ENCODE measurements at regions not wholly inside any gene's neighbourhood (a gene's known extent, or its start where the extent isn't known, plus 50 kb on each side); places are given as distances from the start of the nearest gene placed in this dataset.
"Not testable (repeated sequence)": the region's sequence is repeated elsewhere in the genome, so short reads cannot be mapped to it uniquely, and the experiment has no call there.

DNA sequence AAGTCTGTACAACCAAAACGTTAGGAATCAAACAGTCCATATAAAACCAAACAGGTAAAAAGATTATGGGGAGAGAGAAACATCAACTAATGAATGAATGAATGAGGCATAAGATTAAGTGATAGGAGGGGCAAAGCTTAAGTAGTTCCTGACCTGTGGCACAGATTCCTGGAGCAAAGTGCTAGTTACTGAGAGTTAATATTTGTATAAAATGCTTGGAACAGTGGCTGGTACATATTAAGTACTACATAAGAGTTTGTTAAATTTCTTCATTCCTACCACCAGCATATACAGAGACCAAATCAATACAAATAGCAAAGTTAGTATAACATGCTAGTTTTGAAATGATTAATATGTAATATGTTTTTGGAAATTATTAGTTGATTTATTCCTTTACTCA is 363.7 kb downstream of the ADAM29 start:
- no peak for DNase-seq

DNA sequence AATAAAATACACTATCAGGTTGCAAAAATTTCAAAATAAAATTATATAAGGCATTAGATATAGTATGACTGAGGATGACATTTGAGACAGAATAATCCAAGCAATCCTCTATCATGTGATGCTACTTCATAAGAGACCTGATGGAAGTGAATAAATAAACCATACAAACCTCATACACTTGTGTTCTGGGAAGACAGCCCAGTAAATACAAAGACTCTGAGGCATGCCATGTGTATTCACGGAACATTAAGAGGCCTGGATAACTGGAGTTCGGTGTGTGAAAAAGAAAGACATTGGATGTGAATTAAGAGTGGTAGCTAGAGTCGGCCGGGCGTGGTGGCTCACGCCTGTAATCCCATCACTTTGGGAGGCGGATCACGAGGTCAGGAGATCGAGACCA is 364.2 kb downstream of the ADAM29 start:
- DNase-seq = no peak

DNA sequence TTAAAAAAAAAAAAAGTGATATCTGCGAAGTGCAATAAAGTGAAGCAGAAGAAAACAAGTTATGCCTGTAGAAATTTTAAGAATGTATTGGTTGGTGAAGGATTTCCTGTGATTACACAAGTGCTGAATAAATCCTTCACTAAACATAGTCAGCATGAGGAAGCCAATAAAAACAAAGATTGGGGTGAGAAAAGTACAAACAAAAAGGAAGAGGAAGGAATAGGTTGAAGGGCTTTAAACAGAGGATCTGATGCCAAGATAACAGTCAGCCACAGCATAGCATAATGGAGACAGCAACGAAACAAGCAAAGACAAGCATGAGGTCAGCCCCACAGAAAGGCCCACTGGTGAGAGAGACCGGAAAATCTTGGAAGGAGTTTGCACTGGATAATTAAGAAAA is 372.2 kb downstream of the ADAM29 start:
- peak; percentile 30 for DNase-seq

DNA sequence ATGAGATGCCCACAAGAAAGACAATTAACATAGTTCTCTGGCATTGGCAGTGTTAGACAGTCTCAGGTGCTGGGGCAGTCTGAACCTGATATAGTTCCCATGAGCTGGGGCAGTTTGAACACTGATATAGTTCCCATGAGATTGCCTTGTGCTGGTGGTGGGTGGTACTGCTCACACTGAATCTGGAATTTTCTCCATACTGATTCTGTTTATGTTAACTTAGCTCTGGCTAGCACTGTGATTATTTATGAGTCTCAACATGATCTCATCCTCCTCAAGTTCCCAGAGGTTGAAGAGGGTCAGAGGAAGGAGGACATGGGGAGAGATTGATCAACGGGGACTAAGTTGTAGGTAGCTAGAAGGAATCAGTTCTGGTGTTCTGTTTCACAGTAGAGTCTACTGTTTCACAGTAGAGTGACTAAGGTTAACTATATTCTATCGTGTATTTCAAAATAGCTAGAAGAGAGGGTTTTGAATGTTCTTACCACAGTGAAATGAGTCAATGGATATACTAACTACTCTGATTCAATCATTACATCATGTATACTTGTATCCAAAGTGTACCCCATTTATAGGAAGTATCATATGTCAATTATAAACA is 379.9 kb downstream of the ADAM29 start:
- DNase-seq = peak; percentile 4

DNA sequence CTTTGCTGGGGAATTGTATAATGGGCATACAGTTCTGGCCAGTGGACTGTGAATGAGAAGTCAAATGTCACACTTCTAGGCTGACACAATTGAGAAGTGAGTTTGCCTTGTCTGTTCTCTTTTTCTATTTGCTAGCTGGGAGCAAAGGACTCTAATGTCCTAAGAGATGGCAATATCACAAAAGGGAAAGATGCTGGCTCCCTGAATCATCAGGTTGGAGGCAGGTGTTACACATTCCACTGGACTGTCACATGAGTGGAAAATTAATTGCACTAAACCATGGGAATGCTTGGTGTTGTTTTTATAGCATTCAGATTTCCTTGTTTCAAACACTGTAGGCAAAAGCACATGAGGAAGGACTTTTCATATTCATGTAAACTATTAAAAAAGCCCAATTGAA is 388.3 kb downstream of the ADAM29 start:
- no peak for DNase-seq

DNA sequence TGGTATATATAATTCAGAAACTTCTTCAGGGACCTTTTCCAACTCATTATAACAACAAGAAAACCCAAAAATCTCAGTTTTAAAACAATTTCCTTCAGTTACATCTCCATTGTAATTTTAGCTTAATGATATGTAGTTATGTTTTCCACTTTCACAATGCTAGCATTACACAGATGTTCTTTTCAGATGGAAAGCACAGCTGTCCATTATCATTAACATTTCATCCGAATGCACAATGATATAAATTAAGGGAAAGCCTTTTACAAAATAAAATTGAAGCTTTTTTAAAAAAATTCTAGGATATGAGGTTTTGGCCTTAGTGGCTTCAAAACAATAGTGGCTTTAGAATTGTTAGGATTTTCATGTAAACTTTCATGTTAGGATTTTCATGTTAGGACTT is 389.2 kb downstream of the ADAM29 start:
- no peak for DNase-seq

DNA sequence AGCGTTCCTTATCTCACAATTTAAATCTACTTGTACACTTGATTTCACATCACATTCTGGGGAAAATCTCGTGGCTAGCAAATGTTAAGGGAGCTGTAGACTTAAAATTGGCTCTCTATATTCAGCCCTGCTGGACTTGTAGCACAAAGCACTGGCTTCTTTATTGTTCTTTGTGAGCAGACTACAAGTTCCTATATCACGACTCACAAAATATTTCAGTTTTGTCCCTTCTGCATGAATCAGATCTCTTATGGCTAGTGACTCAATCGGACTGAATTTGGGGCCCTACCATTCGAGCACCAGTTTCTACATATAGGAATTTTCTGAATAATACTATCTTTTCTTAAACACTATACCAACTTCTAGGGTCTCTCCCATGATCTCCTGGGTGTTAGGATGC is 390.1 kb downstream of the ADAM29 start:
- peak; percentile 81 for DNase-seq

DNA sequence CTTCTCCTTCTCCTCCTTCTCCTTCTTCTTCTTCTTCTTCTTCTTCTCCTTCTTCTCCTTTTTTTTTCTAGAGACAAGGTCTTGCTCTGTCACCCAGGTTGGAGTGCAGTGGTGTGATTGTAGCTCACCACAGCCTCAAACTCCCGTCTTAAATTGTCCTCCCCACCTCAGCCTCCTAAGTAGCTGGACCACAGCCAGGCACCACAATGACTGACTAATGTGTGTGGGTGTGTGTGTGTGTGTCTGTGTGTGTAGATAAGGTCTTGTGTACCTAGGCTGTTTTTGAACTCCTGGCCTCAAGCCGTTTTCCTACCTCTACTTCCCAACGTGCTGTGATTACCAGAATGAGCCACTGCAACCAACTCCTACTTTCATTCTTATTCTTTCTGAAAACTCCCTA is 390.9 kb downstream of the ADAM29 start:
- DNase-seq = peak; percentile 17

DNA sequence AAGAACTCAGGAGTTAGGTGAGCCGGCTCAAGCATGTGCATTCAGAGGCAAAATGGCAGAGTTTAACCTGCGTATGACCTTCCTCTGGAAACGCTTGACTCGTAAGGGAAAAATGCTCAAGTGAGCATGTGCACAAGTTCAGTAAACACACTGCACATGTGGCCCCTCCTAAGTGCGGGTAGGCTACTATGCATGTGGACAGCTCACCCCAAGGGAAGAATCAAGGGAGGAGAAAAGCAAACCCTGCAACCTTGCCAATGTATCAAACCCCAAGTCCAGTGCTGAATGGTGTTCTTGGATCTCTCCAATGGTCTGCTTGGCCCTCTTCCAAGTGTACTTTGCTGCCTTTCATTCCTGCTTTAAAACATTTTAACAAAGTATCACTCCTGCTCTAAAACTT is 407.1 kb downstream of the ADAM29 start:
- no peak for DNase-seq

DNA sequence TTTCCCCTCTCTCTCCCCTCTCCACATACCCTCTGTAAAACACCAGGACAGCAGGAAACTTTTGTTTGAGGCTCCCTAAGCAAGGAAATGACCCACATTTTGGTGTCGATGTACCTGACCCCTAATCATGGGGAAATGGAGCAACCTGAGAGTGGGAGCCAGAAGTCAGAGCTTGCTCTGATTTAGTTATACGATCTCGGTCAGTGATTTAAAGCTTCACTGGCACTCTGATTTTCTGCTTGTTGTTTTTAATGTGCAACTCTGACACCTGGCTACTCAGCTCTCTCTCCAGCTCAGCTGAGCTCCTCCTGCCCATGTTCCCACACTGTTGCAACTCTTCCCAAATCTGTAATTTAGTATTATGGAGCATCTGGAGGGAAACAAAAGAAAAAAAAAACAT is 408.6 kb downstream of the ADAM29 start:
- DNase-seq = no peak

DNA sequence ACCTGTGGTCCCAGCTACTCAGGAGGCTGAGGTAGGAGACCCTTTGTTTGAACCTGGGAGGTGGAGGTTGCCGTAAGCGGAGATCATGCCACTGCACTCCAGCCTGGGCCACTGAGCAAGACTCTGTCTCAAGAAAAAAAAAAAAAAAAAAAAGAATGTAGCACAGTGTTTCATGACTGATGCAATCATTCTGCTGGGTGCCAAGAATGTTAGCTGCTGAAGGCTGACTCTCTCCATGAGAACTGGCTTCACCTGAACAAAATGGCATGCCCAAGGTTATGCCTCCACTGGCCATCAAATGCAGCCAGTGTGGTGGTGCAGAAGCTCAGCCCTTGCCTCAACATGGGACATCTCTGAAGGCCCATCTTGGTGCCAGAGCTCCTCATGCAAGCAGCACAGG is 412.1 kb downstream of the ADAM29 start:
- peak; percentile 36 for DNase-seq

DNA sequence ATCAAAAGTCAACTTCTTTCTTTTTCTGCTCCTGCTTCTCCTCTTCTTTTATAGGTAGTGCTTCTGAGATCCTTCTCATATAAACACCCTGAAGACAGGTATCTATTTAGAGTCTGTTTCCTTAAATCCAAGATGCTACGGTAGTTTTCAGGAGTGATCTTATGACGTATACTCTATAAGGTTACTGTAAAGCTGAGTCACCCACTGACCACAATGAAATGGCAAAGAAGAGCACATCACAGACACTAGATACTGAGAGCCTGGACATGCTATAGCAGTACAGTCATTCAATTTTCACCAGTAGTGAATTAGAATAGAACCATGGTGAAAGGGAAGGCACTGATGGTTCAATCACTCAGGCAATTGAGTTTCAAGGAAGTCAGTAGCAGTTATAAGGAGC is 412.5 kb downstream of the ADAM29 start:
- DNase-seq = peak; percentile 49

DNA sequence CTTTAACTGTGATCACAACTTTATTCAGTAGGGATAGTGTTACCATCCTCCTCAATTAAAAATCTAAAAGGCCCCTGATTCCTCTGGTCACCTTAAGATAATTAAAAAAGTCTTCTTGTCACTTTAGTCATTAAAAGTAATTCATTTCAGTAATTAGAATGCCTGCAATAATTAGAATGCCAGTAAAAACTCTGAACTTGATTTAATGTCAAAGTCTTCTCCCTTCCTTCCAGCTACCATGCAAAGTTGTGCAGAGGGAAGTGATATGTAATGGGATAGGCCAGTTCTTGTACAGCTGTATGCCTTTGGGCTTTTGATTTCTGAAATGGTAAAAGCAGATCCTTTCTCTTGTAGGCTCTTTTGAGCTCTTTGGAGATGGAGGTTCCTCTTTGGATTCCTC is 417.2 kb downstream of the ADAM29 start:
- DNase-seq = no peak

DNA sequence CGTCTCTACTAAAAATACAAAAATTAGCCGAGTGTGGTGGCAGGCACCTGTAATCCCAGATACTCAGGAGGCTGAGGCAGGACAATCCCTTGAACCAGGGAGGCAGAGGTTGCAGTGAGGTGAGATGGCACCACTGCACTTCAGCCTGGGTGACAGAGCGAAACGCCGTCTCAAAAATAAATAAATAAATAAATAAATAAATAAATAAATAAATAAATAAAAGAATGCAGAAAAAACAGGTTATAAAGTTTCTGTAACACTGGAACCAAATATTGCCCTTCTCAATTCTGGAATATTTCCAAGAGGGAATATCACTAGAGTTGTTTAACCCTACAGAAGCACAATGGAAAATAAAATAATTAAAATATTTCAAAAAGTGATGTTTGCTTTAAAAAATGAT is 418.4 kb downstream of the ADAM29 start:
- DNase-seq = not testable (repeated sequence)

DNA sequence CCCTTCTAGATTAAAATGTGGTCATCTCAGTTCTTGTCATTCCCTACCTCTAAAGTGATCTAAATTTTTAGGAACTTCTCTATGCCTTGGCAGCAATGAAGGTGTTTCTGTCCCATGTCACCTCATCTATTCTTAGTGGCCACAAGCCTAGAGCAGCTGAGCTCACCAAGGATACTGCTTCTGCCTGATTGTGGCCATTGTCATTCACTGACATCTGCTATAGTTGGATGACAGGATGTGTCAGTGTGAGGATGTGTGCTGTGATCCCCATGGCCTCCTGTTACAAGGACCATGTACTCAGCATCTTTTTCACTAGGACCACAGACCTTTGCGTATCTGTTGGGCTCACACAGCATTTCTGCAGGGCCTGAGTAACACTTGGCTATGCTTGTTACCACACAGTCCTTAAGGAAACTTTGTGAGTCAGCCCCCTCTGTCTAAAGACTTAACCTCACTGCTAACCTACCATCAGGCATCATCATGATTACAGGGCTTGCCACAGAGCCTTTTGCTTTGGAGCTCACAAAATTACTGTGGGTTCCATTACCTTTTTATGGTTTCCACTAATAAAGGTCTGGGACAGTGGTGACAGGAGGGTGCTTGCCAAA is 421.0 kb downstream of the ADAM29 start:
- peak; percentile 44 for DNase-seq

DNA sequence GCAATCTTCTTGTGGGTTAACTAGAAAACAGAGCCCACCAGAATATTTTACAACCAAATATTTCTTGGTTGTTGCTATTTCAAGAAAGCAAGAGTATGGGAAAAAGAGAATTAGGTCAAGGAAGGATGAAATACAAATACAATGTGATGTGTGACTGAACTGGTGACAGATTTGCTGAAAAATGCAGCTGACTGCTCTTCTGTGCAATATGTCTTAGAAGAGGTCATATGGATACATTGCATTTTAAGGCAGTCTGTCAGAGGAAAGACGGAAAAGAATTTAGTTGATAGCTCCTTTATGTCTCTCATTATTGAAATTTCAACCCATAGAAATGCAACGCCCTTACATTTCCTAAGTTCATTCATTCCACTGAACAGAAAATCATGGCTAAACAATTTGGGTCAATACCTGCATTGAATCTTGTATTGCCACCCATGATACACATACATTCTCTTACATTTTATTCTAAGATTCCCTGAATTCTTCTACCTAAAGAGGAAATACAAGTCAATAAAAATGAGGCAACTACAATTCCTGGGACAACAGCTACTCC is 423.1 kb downstream of the ADAM29 start:
- peak; percentile 62 for DNase-seq

DNA sequence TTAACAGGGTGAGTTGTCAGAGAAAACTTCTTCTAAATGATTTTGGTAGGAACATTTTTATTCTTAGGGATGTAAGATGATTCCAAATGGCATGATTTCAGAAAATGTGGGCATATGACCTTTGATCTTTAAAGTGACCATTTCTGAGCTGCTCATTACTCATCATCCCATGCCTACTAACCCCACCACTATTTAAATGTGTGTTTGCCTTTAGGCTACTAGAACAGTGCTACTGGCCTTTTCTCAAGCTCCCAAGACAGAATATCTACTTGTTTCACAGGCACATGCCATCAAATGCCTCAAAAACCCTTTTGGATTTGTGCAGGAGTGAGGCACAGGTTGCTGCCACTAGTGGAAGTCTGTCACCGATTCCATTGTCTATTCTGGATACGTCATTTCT is 428.2 kb downstream of the ADAM29 start:
- DNase-seq = no peak

DNA sequence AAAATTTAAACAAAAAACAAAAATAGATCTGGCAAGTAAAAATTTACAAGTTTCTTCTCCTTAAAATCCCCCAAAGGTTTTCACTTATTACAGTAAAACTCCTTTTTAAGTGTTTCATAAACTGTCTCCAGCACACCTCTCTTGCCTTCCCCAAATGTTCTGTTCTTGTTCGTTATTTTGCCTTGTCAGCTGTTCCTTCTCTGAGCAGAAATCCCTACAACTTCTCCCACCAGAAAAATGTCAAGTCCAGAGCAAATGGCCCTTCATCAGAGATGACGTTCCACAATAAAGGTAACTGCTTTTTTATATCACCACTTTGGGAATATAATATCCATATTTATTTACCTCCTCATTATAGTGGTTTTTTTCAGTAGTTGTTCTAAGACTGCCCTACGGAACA is 432.1 kb downstream of the ADAM29 start:
- no peak for DNase-seq

DNA sequence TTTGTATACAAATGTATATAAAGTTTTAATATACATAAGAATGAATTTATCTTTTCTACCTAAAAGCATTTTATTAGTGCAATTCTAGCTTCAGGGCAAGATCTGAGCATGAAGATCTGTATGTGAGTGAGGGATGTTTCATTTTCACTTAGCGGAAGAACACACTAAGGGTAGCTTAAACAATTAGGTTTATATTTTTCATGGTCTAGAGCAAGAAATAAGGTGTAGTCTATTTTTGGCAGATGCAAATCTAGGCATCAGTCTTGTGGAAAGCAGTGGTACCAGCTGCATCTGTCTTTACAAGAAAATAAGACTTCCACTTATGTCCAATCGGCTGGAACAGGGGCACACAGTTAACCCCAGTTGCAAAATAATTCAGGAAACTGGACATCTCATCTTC is 433.3 kb downstream of the ADAM29 start:
- DNase-seq = no peak

DNA sequence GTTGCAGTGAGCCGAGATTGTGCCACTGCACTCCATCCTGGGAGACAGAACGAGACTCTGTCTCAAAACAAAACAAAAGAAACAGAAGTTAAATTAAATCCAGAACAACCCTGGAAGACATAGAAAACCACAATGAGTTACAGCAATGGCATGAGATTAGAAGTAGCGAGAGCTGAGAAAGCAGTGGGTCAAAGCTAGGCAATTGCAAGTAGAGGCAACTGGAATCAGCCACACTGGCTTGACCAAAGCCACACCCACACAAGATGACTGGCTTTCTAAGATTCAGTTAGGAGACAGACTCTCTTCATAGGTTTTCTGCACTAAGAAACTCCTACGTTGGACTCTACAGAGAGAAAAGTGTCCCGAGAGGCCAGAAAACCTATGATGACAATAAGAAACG is 443.0 kb downstream of the GPM6A start:
- peak; percentile 36 for DNase-seq

DNA sequence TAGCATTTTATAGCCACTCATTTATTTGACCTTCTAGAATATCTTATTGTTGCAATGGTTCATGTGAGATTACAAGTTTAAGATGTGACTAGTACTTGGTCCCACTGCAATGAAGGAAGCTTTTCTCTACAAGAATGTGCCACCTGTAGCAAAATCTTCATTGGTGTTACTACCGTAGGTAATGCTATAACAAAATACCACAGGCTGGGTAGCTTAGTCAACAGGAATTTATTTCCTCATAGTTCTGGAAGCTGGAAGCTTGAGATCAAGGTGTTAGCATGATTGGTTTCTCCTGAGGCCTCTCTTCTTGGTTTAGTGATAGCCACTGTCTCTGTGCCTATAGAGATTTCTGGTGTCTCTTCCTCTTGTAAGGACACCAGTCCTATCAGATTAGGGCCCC is 441.0 kb downstream of the GPM6A start:
- DNase-seq = no peak

DNA sequence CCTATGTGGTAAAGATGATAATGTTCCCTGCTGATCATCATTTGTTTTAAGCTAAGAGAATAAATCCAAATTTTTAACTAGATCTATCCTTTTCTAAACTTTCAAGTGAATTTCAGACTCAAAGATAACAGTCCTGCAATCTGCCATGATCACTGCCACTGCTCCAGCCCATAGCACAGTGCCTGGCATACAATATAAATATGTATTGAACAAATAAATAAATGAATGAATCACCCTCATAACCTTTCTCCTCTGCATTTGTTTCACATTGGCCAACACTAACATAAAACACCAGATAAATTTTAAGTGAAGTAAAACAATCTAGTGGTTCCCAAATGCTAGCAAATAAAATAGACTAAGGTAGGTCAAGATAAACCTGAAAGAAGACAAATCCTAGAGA is 439.0 kb downstream of the GPM6A start:
- DNase-seq = no peak

DNA sequence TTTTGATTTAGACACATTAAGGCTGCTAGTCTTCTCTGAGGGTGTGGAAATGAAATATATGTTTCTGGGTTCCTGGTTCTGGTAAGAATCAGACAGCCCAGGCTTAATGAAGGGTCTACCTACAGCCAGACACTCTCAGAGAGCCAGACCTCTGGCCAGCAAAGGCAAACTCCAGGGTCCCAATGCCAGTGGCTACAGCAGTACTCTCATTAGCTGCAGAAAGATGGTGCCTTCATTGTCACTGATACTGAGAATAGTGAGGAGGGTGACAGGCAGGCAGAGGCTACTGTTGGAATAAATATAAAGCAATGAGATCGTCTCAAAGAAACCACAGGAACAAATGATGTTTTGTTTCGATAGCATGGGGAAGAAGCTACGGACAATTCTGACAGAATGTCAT is 437.6 kb downstream of the GPM6A start:
- DNase-seq = no peak

DNA sequence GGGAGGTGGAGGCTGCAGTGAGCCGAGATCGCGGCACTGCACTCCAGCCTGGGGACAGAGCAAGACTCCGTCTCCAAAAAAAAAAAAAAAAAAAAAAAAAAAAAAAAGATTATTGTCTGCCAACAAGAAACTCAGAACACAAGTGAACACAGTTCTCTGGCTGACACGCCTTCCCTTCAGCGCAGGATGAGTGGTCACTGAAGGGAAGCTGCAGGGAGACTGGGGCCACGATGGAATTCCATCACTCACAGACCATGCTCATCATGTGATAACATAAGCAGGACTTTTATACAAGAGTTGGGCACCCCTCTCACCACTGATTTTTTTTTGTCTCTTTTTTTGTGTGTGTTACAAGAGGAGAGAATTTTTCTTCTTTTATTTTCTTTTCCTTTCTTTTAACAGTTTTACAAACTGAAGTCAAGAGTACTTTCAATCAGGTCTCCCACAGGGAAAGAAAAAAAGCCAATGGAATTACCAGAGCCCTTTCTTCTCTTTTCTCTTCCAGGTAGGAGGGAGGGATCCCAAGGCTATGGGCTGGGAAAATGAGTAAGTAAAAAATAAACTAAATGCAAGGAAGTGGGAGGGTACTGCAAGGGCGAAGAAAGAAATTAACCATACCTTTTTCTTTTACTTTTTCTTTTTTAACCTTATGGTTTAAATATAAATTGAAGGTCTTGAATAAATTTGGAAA is 435.6 kb downstream of the GPM6A start:
- no peak for DNase-seq

Measured in fibroblast of skin of abdomen (primary cell).